Lower leg skin (tissue), 3 donors: ENCODE measurements at regions not wholly inside any gene's neighbourhood (a gene's known extent, or its start where the extent isn't known, plus 50 kb on each side); places are given as distances from the start of the nearest gene placed in this dataset.

Experiments used
- POLR2A ChIP-seq, 2 donors: fragments of 450-650 bp; IDR thresholded peaks; one replicate each; pipeline ENCODE4 v1.6.1; 2016 to 2017; ENCODE audit warnings: antibody characterized with exemption in 2 of 2, mild to moderate bottlenecking in 1 of 2, moderate library complexity in 1 of 2
- TF ChIP-seq, protein P1 (sequence below), 3 donors: fragments of 450-650 bp; IDR thresholded peaks; one replicate each; pipeline ENCODE4 v1.5.1; 2016; ENCODE audit warnings: antibody characterized with exemption in 3 of 3, mild to moderate bottlenecking in 3 of 3, moderate library complexity in 2 of 3

GRCh38 chr20:55792049-55792448 lies 213.3 kb downstream of the CBLN4 start:
- TF ChIP-seq, protein P1, sequence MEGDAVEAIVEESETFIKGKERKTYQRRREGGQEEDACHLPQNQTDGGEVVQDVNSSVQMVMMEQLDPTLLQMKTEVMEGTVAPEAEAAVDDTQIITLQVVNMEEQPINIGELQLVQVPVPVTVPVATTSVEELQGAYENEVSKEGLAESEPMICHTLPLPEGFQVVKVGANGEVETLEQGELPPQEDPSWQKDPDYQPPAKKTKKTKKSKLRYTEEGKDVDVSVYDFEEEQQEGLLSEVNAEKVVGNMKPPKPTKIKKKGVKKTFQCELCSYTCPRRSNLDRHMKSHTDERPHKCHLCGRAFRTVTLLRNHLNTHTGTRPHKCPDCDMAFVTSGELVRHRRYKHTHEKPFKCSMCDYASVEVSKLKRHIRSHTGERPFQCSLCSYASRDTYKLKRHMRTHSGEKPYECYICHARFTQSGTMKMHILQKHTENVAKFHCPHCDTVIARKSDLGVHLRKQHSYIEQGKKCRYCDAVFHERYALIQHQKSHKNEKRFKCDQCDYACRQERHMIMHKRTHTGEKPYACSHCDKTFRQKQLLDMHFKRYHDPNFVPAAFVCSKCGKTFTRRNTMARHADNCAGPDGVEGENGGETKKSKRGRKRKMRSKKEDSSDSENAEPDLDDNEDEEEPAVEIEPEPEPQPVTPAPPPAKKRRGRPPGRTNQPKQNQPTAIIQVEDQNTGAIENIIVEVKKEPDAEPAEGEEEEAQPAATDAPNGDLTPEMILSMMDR (IDR thresholded peaks at IDR 0.05) = no peak
- no peak for TF ChIP-seq POLR2A (IDR thresholded peaks at IDR 0.05)
